Upper lobe of right lung (tissue), 1 donor: ENCODE measurements at regions not wholly inside any gene's neighbourhood (a gene's known extent, or its start where the extent isn't known, plus 50 kb on each side); places are given as distances from the start of the nearest gene placed in this dataset.
A peak's percentile ranks its signal among the peaks of the same experiment; 100 is the strongest.

Experiments
- ATAC-seq: fragments of 200-7000 bp; cut with Tn5 transposase; one replicate; pipeline ENCODE4 v1.9.1; 2020; ENCODE audit warnings: mild to moderate bottlenecking, moderate library complexity
- DNase-seq: peaks from one replicate; pipeline ENCODE4 v3.0.0-alpha.2; 2020
- H3K27ac ChIP-seq: fragments of 200-600 bp; one replicate; pipeline ENCODE4 v1.8.0; 2022
- H3K27me3 ChIP-seq: fragments of 200-600 bp; one replicate; pipeline ENCODE4 v1.8.0; 2022; ENCODE audit warnings: mild to moderate bottlenecking
- H3K36me3 ChIP-seq: fragments of 200-600 bp; one replicate; pipeline ENCODE4 v1.8.0; 2022
- H3K4me1 ChIP-seq: fragments of 200-600 bp; one replicate; pipeline ENCODE4 v1.8.0; 2022
- H3K4me3 ChIP-seq: fragments of 200-600 bp; one replicate; pipeline ENCODE4 v1.8.0; 2022; ENCODE audit warnings: mild to moderate bottlenecking
- H3K9me3 ChIP-seq: fragments of 200-600 bp; one replicate; pipeline ENCODE4 v1.8.0; 2022
- CTCF ChIP-seq: fragments of 200-600 bp; IDR thresholded peaks from one replicate; pipeline ENCODE4 v1.8.0; 2022; ENCODE audit warnings: antibody characterized with exemption
- intact Hi-C: fragments of 100-400 bp; cut with DNase I; formaldehyde crosslinking; loops from one replicate; pipeline ENCODE4 v1.11.0; 2022
- donor health status: DM: no; HTN: yes; CAD: no; lungs with severe emphysema.

DNA sequence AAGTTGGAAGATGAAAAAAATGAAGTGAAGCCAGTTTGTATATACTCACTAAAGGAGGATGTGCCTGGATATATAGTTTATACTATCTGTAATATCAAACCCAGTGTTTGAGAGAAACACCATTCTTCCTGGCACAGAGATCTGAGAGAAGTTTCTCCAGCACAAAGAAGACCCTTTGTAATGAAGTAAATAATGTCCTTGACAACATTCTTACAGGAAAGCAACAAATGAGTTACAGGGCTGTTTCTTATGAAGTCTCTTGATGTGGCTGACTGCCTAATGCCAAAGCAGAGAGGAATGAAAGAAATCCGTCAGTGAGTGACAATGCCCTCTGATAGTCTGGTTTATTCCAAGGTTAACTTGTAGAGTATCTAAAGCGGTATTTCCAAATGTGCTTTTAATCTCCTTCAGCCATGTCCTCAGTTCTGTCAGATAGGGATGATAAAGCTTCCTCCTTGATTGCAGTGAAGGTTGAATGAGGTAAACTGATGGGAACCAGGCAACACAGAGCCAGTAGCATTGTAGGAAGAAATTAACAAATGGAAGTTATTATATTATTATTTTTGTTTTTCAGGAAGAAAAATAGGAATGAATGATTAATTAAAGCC, 123.1 kb upstream of the ZNF608 start:
- no peak overlapping the region for H3K4me3 ChIP-seq
- intact Hi-C loops, result no loop called here
- no peaks in the 10 kb centered on the region for H3K27me3 ChIP-seq
- TF ChIP-seq CTCF, result no peak
- peak overlapping the region; percentile 43 for H3K27ac ChIP-seq
- H3K4me1 ChIP-seq, result peaks cover 37% of the 10 kb centered on the region
- H3K36me3 ChIP-seq, result no peaks in the 10 kb centered on the region
- DNase-seq (no peak), ATAC-seq (peak; percentile 28)
- H3K9me3 ChIP-seq, result no peaks in the 10 kb centered on the region

DNA sequence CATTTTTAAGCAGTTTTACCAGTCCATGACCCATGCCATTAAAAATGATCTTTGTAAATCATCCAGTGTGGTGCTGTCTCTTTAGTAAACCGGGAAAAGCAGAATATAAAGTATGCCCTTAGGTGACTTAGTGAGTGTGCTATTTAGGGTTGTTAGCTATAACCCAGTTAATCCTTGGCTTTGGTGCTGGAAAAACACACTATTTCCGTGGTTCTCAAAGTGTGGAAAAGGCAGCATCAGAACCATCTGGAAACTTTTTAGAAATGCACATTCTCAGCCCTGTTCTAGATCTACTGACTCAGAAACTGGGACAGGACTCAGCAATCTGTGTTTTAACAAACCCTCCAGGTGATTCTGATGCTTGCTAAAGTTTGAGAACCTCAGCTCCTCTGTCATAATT, 123.6 kb upstream of the ZNF608 start:
- intact Hi-C loops, result no loop called here
- no peak overlapping the region for H3K4me3 ChIP-seq
- peaks cover 37% of the 10 kb centered on the region for H3K4me1 ChIP-seq
- ATAC-seq (no peak), DNase-seq (no peak)
- no peaks in the 10 kb centered on the region for H3K27me3 ChIP-seq
- peak overlapping the region; percentile 43 for H3K27ac ChIP-seq
- H3K36me3 ChIP-seq, result no peaks in the 10 kb centered on the region
- no peaks in the 10 kb centered on the region for H3K9me3 ChIP-seq
- TF ChIP-seq CTCF, result no peak

GRCh38 chr5:124871303-124871702, 124.9 kb upstream of the ZNF608 start:
- peaks cover 30% of the 10 kb centered on the region for H3K4me1 ChIP-seq
- TF ChIP-seq CTCF, result no peak
- DNase-seq, result no peak

GRCh38 chr5:124872086-124872485, 125.6 kb upstream of the ZNF608 start:
- H3K27ac ChIP-seq, result no peak overlapping the region
- ATAC-seq (no peak), DNase-seq (no peak)
- no peak for TF ChIP-seq CTCF
- no peak overlapping the region for H3K4me3 ChIP-seq
- H3K27me3 ChIP-seq, result no peaks in the 10 kb centered on the region
- peaks cover 30% of the 10 kb centered on the region for H3K4me1 ChIP-seq
- no peaks in the 10 kb centered on the region for H3K9me3 ChIP-seq
- intact Hi-C loops, result no loop called here
- no peaks in the 10 kb centered on the region for H3K36me3 ChIP-seq

More at GRCh38 chr5:124871303-124871702, 124.9 kb upstream of the ZNF608 start:
- H3K36me3 ChIP-seq, result no peaks in the 10 kb centered on the region
- no peak overlapping the region for H3K27ac ChIP-seq
- no peaks in the 10 kb centered on the region for H3K27me3 ChIP-seq
- intact Hi-C loops, result no loop called here
- H3K4me3 ChIP-seq, result no peak overlapping the region
- H3K9me3 ChIP-seq, result no peaks in the 10 kb centered on the region
- no peak for ATAC-seq

DNA sequence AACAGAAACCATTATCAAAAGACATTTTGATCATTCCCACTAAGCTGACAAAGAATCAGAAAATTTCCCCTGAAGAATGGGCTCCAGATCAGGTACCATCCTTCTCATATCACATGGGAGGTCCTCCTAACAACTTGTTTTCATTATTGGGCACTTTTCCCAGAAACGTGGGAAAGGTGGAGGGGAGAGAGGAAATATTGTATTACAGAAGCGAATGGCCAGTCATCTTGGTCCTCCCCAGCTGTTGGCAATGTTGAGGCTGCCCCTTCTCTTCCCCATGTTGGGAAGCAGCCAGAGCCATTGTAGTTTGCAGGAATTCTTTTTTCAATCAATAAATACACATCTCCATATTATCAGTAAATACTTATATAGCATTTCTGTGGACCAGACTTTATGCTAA, 126.2 kb upstream of the ZNF608 start:
- H3K4me3 ChIP-seq, result no peak overlapping the region
- no peak for TF ChIP-seq CTCF
- DNase-seq, result no peak
- no peak overlapping the region for H3K27ac ChIP-seq
- no peaks in the 10 kb centered on the region for H3K36me3 ChIP-seq
- no peaks in the 10 kb centered on the region for H3K9me3 ChIP-seq
- no peaks in the 10 kb centered on the region for H3K27me3 ChIP-seq
- peaks cover 30% of the 10 kb centered on the region for H3K4me1 ChIP-seq
- intact Hi-C loops, result no loop called here
- no peak for ATAC-seq

- intact Hi-C loops, result no loop called here
- peaks cover 27% of the 10 kb centered on the region for H3K4me1 ChIP-seq
- no peaks in the 10 kb centered on the region for H3K36me3 ChIP-seq
- H3K9me3 ChIP-seq, result no peaks in the 10 kb centered on the region
- DNase-seq (no peak), ATAC-seq (no peak)
- no peak overlapping the region for H3K4me3 ChIP-seq
- no peak overlapping the region for H3K27ac ChIP-seq
- TF ChIP-seq CTCF, result no peak
- no peaks in the 10 kb centered on the region for H3K27me3 ChIP-seq
These were observed 126.7 kb upstream of the ZNF608 start for GRCh38 chr5:124873188-124873587.
